SK-N-SH treated with all-trans-retinoic acid at 6 μM for 48 hours (cell line): ENCODE measurements at regions not wholly inside any gene's neighbourhood (a gene's known extent, or its start where the extent isn't known, plus 50 kb on each side); places are given as distances from the start of the nearest gene placed in this dataset.

ENCODE experiments used
- ATAC-seq: fragments of 200-7000 bp; cut with Tn5 transposase; 3 replicates; pipeline ENCODE4 v1.9.1; 2020; ENCODE audit warnings: mild to moderate bottlenecking, moderate library complexity
- ARNTL ChIP-seq: fragments of 450-650 bp; formaldehyde crosslinking; IDR thresholded peaks from 2 replicates; pipeline ENCODE4 v1.5.0; 2020; ENCODE audit warnings: low read depth, mild to moderate bottlenecking, moderate library complexity, borderline replicate concordance
- CSDC2 ChIP-seq: fragments of 250-450 bp; sonication (Bioruptor Pico); IDR thresholded peaks from 2 replicates; pipeline ENCODE4 v1.5.0; 2020; ENCODE audit warnings: mild to moderate bottlenecking, moderate library complexity
- ESRRG ChIP-seq: fragments of 250-450 bp; sonication (Bioruptor Pico); IDR thresholded peaks from 2 replicates; pipeline ENCODE4 v1.6.1; 2021; ENCODE audit warnings: mild to moderate bottlenecking
- GLIS3 ChIP-seq: fragments of 250-450 bp; sonication (Bioruptor Pico); IDR thresholded peaks from 2 replicates; pipeline ENCODE4 v1.5.0; 2020; ENCODE audit warnings: mild to moderate bottlenecking, moderate library complexity
- ISL1 ChIP-seq: fragments of 250-450 bp; sonication (Bioruptor Pico); IDR thresholded peaks from 2 replicates; pipeline ENCODE4 v2.1.2; 2022; ENCODE audit warnings: mild to moderate bottlenecking, moderate library complexity
- OSR1 ChIP-seq: fragments of 250-450 bp; sonication (Bioruptor Pico); IDR thresholded peaks from 2 replicates; pipeline ENCODE4 v1.8.0; 2022; ENCODE audit warnings: moderate library complexity, mild to moderate bottlenecking, inconsistent platforms
- PPARA ChIP-seq: fragments of 250-450 bp; sonication (Bioruptor Pico); IDR thresholded peaks from 2 replicates; pipeline ENCODE4 v1.5.0; 2020; ENCODE audit warnings: mild to moderate bottlenecking, borderline replicate concordance
- RARB ChIP-seq: fragments of 250-450 bp; sonication (Bioruptor Pico); IDR thresholded peaks from 2 replicates; pipeline ENCODE4 v1.8.0; 2021; ENCODE audit warnings: mild to moderate bottlenecking, moderate library complexity
- SNAI2 ChIP-seq: fragments of 250-450 bp; sonication (Bioruptor Pico); IDR thresholded peaks from 2 replicates; pipeline ENCODE4 v1.5.0; 2020; ENCODE audit warnings: mild to moderate bottlenecking, moderate library complexity
- TCF4 ChIP-seq: fragments of 250-450 bp; sonication (Bioruptor Pico); IDR thresholded peaks from 2 replicates; pipeline ENCODE4 v1.8.0; 2021; ENCODE audit warnings: mild to moderate bottlenecking, moderate library complexity, borderline replicate concordance
- TOX ChIP-seq: fragments of 250-450 bp; sonication (Bioruptor Pico); IDR thresholded peaks from 2 replicates; pipeline ENCODE4 v1.8.0; 2021; ENCODE audit warnings: mild to moderate bottlenecking, moderate library complexity, borderline replicate concordance
- ZC3H10 ChIP-seq: fragments of 250-450 bp; sonication (Bioruptor Pico); IDR thresholded peaks from 2 replicates; pipeline ENCODE4 v1.5.1; 2021; ENCODE audit warnings: mild to moderate bottlenecking, moderate library complexity
- ZFP3 ChIP-seq: fragments of 250-450 bp; sonication (Bioruptor Pico); IDR thresholded peaks from 2 replicates; pipeline ENCODE4 v1.5.0; 2020; ENCODE audit warnings: mild to moderate bottlenecking, moderate library complexity
- ZFP30 ChIP-seq: fragments of 450-650 bp; formaldehyde crosslinking; IDR thresholded peaks from 2 replicates; pipeline ENCODE4 v1.5.0; 2022; ENCODE audit warnings: mild to moderate bottlenecking, moderate library complexity
- ZNF565 ChIP-seq: fragments of 450-650 bp; formaldehyde crosslinking; conservative IDR thresholded peaks from 2 replicates; pipeline ENCODE4 v1.5.0; 2020; ENCODE audit warnings: low read depth, mild to moderate bottlenecking, moderate library complexity
- ZNF70 ChIP-seq: fragments of 450-650 bp; formaldehyde crosslinking; IDR thresholded peaks from 2 replicates; pipeline ENCODE4 v1.5.0; 2020; ENCODE audit warnings: mild to moderate bottlenecking, moderate library complexity
- ZNF8 ChIP-seq: fragments of 450-650 bp; formaldehyde crosslinking; IDR thresholded peaks from 2 replicates; pipeline ENCODE4 v1.5.0; 2020; ENCODE audit warnings: mild to moderate bottlenecking, moderate library complexity
- TF ChIP-seq, protein P1 (sequence below): fragments of 250-450 bp; sonication (Bioruptor Pico); IDR thresholded peaks from 2 replicates; pipeline ENCODE4 v1.5.1; 2021; ENCODE audit warnings: mild to moderate bottlenecking, moderate library complexity
- TF ChIP-seq, protein P2 (sequence below): fragments of 250-450 bp; sonication (Bioruptor Pico); IDR thresholded peaks from 2 replicates; pipeline ENCODE4 v1.5.1; 2020; ENCODE audit warnings: low read depth, mild to moderate bottlenecking, moderate library complexity
- TF ChIP-seq, protein P3 (sequence below): fragments of 250-450 bp; sonication (Bioruptor Pico); IDR thresholded peaks from 2 replicates; pipeline ENCODE4 v1.5.0; 2020; ENCODE audit warnings: mild to moderate bottlenecking, moderate library complexity
- TF ChIP-seq, protein P4 (sequence below): fragments of 250-450 bp; sonication (Bioruptor Pico); IDR thresholded peaks from 2 replicates; pipeline ENCODE4 v1.8.0; 2020; ENCODE audit warnings: mild to moderate bottlenecking, moderate library complexity, borderline replicate concordance

DNA sequence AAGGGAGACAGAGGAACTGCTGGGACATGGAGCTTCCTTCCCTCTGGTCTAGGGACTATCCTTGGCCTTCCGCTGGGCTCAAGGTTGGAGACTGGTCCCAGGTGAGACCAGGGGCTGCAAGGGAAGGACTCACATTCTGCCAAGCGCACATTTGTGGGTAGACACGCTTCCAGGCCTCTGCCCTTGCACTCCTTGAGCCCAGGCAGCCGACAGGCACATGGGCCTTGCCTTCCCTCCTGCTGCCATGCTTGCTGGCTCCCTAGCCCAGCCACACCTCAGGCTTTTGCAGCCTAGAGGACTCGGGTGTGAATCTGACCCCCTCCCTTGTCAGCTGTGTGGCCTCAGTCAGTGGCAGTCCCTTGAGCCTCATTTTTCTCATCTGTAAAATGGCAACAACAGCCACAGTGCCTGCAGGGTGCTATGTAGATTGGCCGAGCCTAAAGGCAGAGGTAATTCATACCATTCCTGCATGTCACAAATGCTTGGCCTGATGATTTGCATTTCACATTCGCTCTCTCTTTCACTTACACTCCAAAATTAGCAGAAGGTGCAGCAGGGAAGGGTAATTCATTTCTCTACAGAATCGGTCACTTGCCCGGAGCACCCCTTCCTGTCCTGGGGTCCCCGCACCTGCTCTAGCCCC, 57.6 kb upstream of the NECTIN1 start:
- TF ChIP-seq ARNTL (CRISPR knock-in tag) (no peak), ESRRG (CRISPR knock-in tag) (no peak), PPARA (CRISPR knock-in tag) (no peak), CSDC2 (CRISPR knock-in tag) (no peak), ISL1 (CRISPR knock-in tag) (no peak), OSR1 (CRISPR knock-in tag) (no peak), TCF4 (CRISPR knock-in tag) (no peak), ZNF565 (CRISPR knock-in tag) (no peak), ZFP30 (CRISPR knock-in tag) (no peak), RARB (CRISPR knock-in tag) (no peak), ZNF8 (no peak), ZNF70 (CRISPR knock-in tag) (no peak), SNAI2 (CRISPR knock-in tag) (no peak), ZC3H10 (no peak)
- TF ChIP-seq, protein P1, sequence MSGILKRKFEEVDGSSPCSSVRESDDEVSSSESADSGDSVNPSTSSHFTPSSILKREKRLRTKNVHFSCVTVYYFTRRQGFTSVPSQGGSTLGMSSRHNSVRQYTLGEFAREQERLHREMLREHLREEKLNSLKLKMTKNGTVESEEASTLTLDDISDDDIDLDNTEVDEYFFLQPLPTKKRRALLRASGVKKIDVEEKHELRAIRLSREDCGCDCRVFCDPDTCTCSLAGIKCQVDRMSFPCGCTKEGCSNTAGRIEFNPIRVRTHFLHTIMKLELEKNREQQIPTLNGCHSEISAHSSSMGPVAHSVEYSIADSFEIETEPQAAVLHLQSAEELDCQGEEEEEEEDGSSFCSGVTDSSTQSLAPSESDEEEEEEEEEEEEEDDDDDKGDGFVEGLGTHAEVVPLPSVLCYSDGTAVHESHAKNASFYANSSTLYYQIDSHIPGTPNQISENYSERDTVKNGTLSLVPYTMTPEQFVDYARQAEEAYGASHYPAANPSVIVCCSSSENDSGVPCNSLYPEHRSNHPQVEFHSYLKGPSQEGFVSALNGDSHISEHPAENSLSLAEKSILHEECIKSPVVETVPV, result no peak
- TF ChIP-seq, protein P2, sequence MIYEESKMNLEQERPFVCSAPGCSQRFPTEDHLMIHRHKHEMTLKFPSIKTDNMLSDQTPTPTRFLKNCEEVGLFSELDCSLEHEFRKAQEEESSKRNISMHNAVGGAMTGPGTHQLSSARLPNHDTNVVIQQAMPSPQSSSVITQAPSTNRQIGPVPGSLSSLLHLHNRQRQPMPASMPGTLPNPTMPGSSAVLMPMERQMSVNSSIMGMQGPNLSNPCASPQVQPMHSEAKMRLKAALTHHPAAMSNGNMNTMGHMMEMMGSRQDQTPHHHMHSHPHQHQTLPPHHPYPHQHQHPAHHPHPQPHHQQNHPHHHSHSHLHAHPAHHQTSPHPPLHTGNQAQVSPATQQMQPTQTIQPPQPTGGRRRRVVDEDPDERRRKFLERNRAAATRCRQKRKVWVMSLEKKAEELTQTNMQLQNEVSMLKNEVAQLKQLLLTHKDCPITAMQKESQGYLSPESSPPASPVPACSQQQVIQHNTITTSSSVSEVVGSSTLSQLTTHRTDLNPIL (CRISPR knock-in tag), result no peak
- TF ChIP-seq, protein P3, sequence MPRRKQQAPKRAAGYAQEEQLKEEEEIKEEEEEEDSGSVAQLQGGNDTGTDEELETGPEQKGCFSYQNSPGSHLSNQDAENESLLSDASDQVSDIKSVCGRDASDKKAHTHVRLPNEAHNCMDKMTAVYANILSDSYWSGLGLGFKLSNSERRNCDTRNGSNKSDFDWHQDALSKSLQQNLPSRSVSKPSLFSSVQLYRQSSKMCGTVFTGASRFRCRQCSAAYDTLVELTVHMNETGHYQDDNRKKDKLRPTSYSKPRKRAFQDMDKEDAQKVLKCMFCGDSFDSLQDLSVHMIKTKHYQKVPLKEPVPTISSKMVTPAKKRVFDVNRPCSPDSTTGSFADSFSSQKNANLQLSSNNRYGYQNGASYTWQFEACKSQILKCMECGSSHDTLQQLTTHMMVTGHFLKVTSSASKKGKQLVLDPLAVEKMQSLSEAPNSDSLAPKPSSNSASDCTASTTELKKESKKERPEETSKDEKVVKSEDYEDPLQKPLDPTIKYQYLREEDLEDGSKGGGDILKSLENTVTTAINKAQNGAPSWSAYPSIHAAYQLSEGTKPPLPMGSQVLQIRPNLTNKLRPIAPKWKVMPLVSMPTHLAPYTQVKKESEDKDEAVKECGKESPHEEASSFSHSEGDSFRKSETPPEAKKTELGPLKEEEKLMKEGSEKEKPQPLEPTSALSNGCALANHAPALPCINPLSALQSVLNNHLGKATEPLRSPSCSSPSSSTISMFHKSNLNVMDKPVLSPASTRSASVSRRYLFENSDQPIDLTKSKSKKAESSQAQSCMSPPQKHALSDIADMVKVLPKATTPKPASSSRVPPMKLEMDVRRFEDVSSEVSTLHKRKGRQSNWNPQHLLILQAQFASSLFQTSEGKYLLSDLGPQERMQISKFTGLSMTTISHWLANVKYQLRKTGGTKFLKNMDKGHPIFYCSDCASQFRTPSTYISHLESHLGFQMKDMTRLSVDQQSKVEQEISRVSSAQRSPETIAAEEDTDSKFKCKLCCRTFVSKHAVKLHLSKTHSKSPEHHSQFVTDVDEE (CRISPR knock-in tag), result no peak
- TF ChIP-seq, protein P4, sequence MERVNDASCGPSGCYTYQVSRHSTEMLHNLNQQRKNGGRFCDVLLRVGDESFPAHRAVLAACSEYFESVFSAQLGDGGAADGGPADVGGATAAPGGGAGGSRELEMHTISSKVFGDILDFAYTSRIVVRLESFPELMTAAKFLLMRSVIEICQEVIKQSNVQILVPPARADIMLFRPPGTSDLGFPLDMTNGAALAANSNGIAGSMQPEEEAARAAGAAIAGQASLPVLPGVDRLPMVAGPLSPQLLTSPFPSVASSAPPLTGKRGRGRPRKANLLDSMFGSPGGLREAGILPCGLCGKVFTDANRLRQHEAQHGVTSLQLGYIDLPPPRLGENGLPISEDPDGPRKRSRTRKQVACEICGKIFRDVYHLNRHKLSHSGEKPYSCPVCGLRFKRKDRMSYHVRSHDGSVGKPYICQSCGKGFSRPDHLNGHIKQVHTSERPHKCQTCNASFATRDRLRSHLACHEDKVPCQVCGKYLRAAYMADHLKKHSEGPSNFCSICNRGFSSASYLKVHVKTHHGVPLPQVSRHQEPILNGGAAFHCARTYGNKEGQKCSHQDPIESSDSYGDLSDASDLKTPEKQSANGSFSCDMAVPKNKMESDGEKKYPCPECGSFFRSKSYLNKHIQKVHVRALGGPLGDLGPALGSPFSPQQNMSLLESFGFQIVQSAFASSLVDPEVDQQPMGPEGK (CRISPR knock-in tag), result no peak
- TF ChIP-seq, all 23 proteins: peak for 0
- no peak for ATAC-seq

DNA sequence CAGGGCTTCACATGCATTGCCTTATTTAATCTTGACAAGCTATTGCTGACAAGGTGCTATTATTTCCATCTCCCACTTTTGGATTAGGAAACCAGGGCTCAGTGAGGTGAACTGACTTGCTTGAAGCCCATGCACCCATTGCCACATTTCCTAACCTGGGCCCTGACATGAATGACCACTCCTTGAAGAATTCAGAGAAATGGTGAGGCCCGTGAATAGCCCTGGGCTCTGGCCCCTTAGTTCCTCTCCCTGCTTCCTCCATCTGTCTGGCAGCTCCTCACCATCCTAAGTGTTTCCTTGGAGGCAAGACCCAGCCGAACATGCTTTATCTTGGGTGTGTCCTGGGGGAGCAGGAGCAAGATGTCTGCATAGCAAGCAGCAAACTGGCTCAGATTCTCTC, 56.1 kb upstream of the NECTIN1 start:
- ATAC-seq, result no peak
- TF ChIP-seq ZNF565 (CRISPR knock-in tag), result no peak
- no peak for TF ChIP-seq ARNTL (CRISPR knock-in tag)
- no peak for TF ChIP-seq RARB (CRISPR knock-in tag)
- TF ChIP-seq ZC3H10, result no peak
- TF ChIP-seq CSDC2 (CRISPR knock-in tag), result no peak
- no peak for TF ChIP-seq ZFP3 (CRISPR knock-in tag)
- TF ChIP-seq GLIS3 (CRISPR knock-in tag), result no peak
- TF ChIP-seq ESRRG (CRISPR knock-in tag), result no peak
- TF ChIP-seq ZNF70 (CRISPR knock-in tag), result no peak

DNA sequence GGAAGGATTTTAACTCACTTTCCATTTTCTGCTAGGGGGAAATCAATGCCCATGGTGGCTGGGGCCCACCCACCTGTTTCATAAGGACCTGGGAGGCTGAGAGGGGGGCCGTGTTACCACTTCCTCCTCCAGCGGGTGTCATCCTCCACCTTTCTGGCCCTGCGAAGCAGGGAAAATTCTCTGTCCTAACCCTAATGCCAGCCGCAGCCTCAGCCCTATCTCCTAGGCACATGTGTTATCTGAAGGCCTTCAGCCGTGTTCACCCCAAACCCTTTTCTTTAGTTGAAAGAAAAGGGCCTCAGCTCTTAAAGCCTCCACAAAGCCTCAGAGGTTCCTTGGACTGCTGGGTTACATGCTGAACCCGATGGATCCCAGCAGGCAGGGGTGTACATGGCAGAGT, 55.4 kb upstream of the NECTIN1 start:
- TF ChIP-seq PPARA (CRISPR knock-in tag), result no peak
- TF ChIP-seq, protein P1, result no peak
- TF ChIP-seq ZFP3 (CRISPR knock-in tag), result no peak
- no peak for TF ChIP-seq ISL1 (CRISPR knock-in tag)
- no peak for TF ChIP-seq ZFP30 (CRISPR knock-in tag)
- no peak for TF ChIP-seq TOX (CRISPR knock-in tag)
- no peak for TF ChIP-seq ZNF70 (CRISPR knock-in tag)
- TF ChIP-seq CSDC2 (CRISPR knock-in tag), result no peak
- no peak for ATAC-seq
